K562 (cell line): ENCODE measurements at regions not wholly inside any gene's neighbourhood (a gene's known extent, or its start where the extent isn't known, plus 50 kb on each side); places are given as distances from the start of the nearest gene placed in this dataset.

Experiments used
- AFF4 ChIP-seq: sonication (generic); formaldehyde crosslinking; IDR thresholded peaks from 2 replicates; pipeline ENCODE4 v1.8.0; 2023; ENCODE audit warnings: mild to moderate bottlenecking, missing genetic modification reagents
- DEAF1 ChIP-seq: fragments of 450-650 bp; formaldehyde crosslinking; IDR thresholded peaks from 2 replicates; pipeline ENCODE4 v1.4.0; 2020; ENCODE audit warnings: mild to moderate bottlenecking, moderate library complexity
- PRMT5 ChIP-seq: sonication (generic); formaldehyde crosslinking; IDR thresholded peaks from 2 replicates; pipeline ENCODE4 v1.5.0; 2020; ENCODE audit warnings: missing genetic modification reagents
- TCF3 ChIP-seq: sonication (generic); formaldehyde crosslinking; IDR thresholded peaks from 2 replicates; pipeline ENCODE4 v1.4.0; 2020; ENCODE audit warnings: mild to moderate bottlenecking, missing genetic modification reagents
- YBX1 ChIP-seq: fragments of 450-650 bp; IDR thresholded peaks from 2 replicates; pipeline ENCODE4 v1.7.1; 2016; ENCODE audit warnings: mild to moderate bottlenecking
- ZBTB26 ChIP-seq: fragments of 450-650 bp; formaldehyde crosslinking; IDR thresholded peaks from 2 replicates; pipeline ENCODE4 v1.4.0; 2022; ENCODE audit warnings: missing genetic modification characterization
- ZNF253 ChIP-seq: fragments of 250-450 bp; sonication (Bioruptor Pico); conservative IDR thresholded peaks from 2 replicates; pipeline ENCODE4 v1.6.1; 2021; ENCODE audit warnings: mild to moderate bottlenecking

- no peak for TF ChIP-seq ZNF253 (CRISPR knock-in tag)
- no peak for TF ChIP-seq ZBTB26 (CRISPR knock-in tag)
- no peak for TF ChIP-seq YBX1
- TF ChIP-seq PRMT5 (CRISPR knock-in tag): no peak
- TF ChIP-seq TCF3: no peak
- TF ChIP-seq AFF4 (CRISPR knock-in tag): no peak
- TF ChIP-seq DEAF1 (CRISPR knock-in tag): no peak
These were observed 482.7 kb downstream of the GABRG2 start (continued) for GRCh38 chr5:162550236-162550635.
